ENCODE measurements at regions not wholly inside any gene's neighbourhood (a gene's known extent, or its start where the extent isn't known, plus 50 kb on each side); places are given as distances from the start of the nearest gene placed in this dataset.

- no peak for DNase-seq (ENCODE audit: low read depth in 1 of 2, low spot score in 1 of 2)
Observed at GRCh38 chr4:179836179-179837075, 2394.2 kb upstream of the AGA start.

GRCh38 chr4:179843370-179843769, 2399.8 kb upstream of the TENM3 start:
- DNase-seq (ENCODE audit: low read depth in 1 of 2, low spot score in 1 of 2) = no peak
- in situ Hi-C loops (cut with HindIII; ENCODE audit: low pct_unique_long_range_greater_than_20kb, low sequenced_read_pairs) = no loop called here
- no peak for TF ChIP-seq JUND (IDR thresholded peaks at IDR 0.05; ENCODE audit: low read depth)

More at GRCh38 chr4:179836179-179837075, 2394.2 kb upstream of the AGA start:
- TF ChIP-seq JUND (IDR thresholded peaks at IDR 0.05; ENCODE audit: low read depth) = no peak
- in situ Hi-C loops (cut with HindIII; ENCODE audit: low pct_unique_long_range_greater_than_20kb, low sequenced_read_pairs) = no loop called here

- TF ChIP-seq JUND (IDR thresholded peaks at IDR 0.05; ENCODE audit: low read depth) = no peak
- in situ Hi-C loops (cut with HindIII; ENCODE audit: low pct_unique_long_range_greater_than_20kb, low sequenced_read_pairs) = no loop called here
- DNase-seq (ENCODE audit: low read depth in 1 of 2, low spot score in 1 of 2) = no peak
Observed at GRCh38 chr4:179855469-179855868, 2387.7 kb upstream of the TENM3 start.

GRCh38 chr4:179858221-179858620, 2385.0 kb upstream of the TENM3 start:
- no peak for TF ChIP-seq JUND (IDR thresholded peaks at IDR 0.05; ENCODE audit: low read depth)
- DNase-seq (ENCODE audit: low read depth in 1 of 2, low spot score in 1 of 2) = no peak
- in situ Hi-C loops (cut with HindIII; ENCODE audit: low pct_unique_long_range_greater_than_20kb, low sequenced_read_pairs) = no loop called here

GRCh38 chr4:179867300-179867878, 2375.8 kb upstream of the TENM3 start:
- DNase-seq (ENCODE audit: low read depth in 1 of 2, low spot score in 1 of 2) = peak; percentile 25 to 79
- in situ Hi-C loops (cut with HindIII; ENCODE audit: low pct_unique_long_range_greater_than_20kb, low sequenced_read_pairs) = no loop called here
- TF ChIP-seq JUND (IDR thresholded peaks at IDR 0.05; ENCODE audit: low read depth) = no peak

- no peak for TF ChIP-seq JUND (IDR thresholded peaks at IDR 0.05; ENCODE audit: low read depth)
- in situ Hi-C loops (cut with HindIII; ENCODE audit: low pct_unique_long_range_greater_than_20kb, low sequenced_read_pairs) = no loop called here
- DNase-seq (ENCODE audit: low read depth in 1 of 2, low spot score in 1 of 2) = no peak
Observed at GRCh38 chr4:179871726-179872125, 2371.5 kb upstream of the TENM3 start.

- TF ChIP-seq JUND (IDR thresholded peaks at IDR 0.05; ENCODE audit: low read depth) = no peak
- in situ Hi-C loops (cut with HindIII; ENCODE audit: low pct_unique_long_range_greater_than_20kb, low sequenced_read_pairs) = no loop called here
Observed at GRCh38 chr4:179872755-179873154, 2370.4 kb upstream of the TENM3 start.

GRCh38 chr4:179880756-179881155, 2362.4 kb upstream of the TENM3 start:
- in situ Hi-C loops (cut with HindIII; ENCODE audit: low pct_unique_long_range_greater_than_20kb, low sequenced_read_pairs) = no loop called here
- TF ChIP-seq JUND (IDR thresholded peaks at IDR 0.05; ENCODE audit: low read depth) = no peak
- no peak for DNase-seq (ENCODE audit: low read depth in 1 of 2, low spot score in 1 of 2)

More at GRCh38 chr4:179872755-179873154, 2370.4 kb upstream of the TENM3 start:
- no peak for DNase-seq (ENCODE audit: low read depth in 1 of 2, low spot score in 1 of 2)

- in situ Hi-C loops (cut with HindIII; ENCODE audit: low pct_unique_long_range_greater_than_20kb, low sequenced_read_pairs) = no loop called here
- DNase-seq (ENCODE audit: low read depth in 1 of 2, low spot score in 1 of 2) = no peak
- TF ChIP-seq JUND (IDR thresholded peaks at IDR 0.05; ENCODE audit: low read depth) = no peak
Observed at GRCh38 chr4:179894066-179894778, 2349.0 kb upstream of the TENM3 start.

GRCh38 chr4:179919587-179919986, 2323.6 kb upstream of the TENM3 start:
- in situ Hi-C loops (cut with HindIII; ENCODE audit: low pct_unique_long_range_greater_than_20kb, low sequenced_read_pairs) = no loop called here
- DNase-seq (ENCODE audit: low read depth in 1 of 2, low spot score in 1 of 2) = no peak
- TF ChIP-seq JUND (IDR thresholded peaks at IDR 0.05; ENCODE audit: low read depth) = no peak

- no peak for DNase-seq (ENCODE audit: low read depth in 1 of 2, low spot score in 1 of 2)
- TF ChIP-seq JUND (IDR thresholded peaks at IDR 0.05; ENCODE audit: low read depth) = no peak
- in situ Hi-C loops (cut with HindIII; ENCODE audit: low pct_unique_long_range_greater_than_20kb, low sequenced_read_pairs) = no loop called here
Observed at GRCh38 chr4:179927473-179927872, 2315.7 kb upstream of the TENM3 start.

GRCh38 chr4:179941911-179942310, 2301.3 kb upstream of the TENM3 start:
- in situ Hi-C loops (cut with HindIII; ENCODE audit: low pct_unique_long_range_greater_than_20kb, low sequenced_read_pairs) = no loop called here
- no peak for TF ChIP-seq JUND (IDR thresholded peaks at IDR 0.05; ENCODE audit: low read depth)

GRCh38 chr4:179976777-179977176, 2266.4 kb upstream of the TENM3 start:
- DNase-seq (ENCODE audit: low read depth in 1 of 2, low spot score in 1 of 2) = no peak
- in situ Hi-C loops (cut with HindIII; ENCODE audit: low pct_unique_long_range_greater_than_20kb, low sequenced_read_pairs) = no loop called here
- TF ChIP-seq JUND (IDR thresholded peaks at IDR 0.05; ENCODE audit: low read depth) = no peak

More at GRCh38 chr4:179941911-179942310, 2301.3 kb upstream of the TENM3 start:
- DNase-seq (ENCODE audit: low read depth in 1 of 2, low spot score in 1 of 2) = no peak
